ENCODE measurements at regions not wholly inside any gene's neighbourhood (a gene's known extent, or its start where the extent isn't known, plus 50 kb on each side); places are given as distances from the start of the nearest gene placed in this dataset.

- no peak for TF ChIP-seq FOXP1 (IDR thresholded peaks at IDR 0.05)
- TF ChIP-seq FOXP1 (CRISPR knock-in tag; IDR thresholded peaks at IDR 0.05) = peak; percentile 70
- peak; percentile 60; the same call in 1 of the 2 replicates for TF ChIP-seq ZMYM3 (CRISPR knock-in tag; IDR thresholded peaks at IDR 0.05)
- 0 out of 2 replicates have a peak, but pooled peaks have one; percentile 29 for TF ChIP-seq TFDP2 (CRISPR knock-in tag; IDR thresholded peaks at IDR 0.05)
- TF ChIP-seq SMARCC2 (IDR thresholded peaks at IDR 0.05) = no peak
- TF ChIP-seq SIX4 (CRISPR knock-in tag; IDR thresholded peaks at IDR 0.05) = 0 out of 2 replicates have a peak, but pooled peaks have one; percentile 42
- no peak for TF ChIP-seq ZNF597 (CRISPR knock-in tag; IDR thresholded peaks at IDR 0.05)
- no peak for TF ChIP-seq ZNF605 (CRISPR knock-in tag; IDR thresholded peaks at IDR 0.05)
- no peak for TF ChIP-seq HOXA7 (CRISPR knock-in tag; IDR thresholded peaks at IDR 0.05)
- no peak for TF ChIP-seq CEBPB (IDR thresholded peaks at IDR 0.05; ENCODE audit: borderline replicate concordance, low read depth, low read length)
- peak; percentile 98 for TF ChIP-seq ZNF317 (CRISPR knock-in tag; IDR thresholded peaks at IDR 0.05)
- peak; percentile 74 for TF ChIP-seq NR2F2 (IDR thresholded peaks at IDR 0.05; ENCODE audit: borderline replicate concordance, low read depth)
- TF ChIP-seq HMG20A (CRISPR knock-in tag; IDR thresholded peaks at IDR 0.05; ENCODE audit: borderline replicate concordance) = peak; percentile 72; the same call in 1 of the 2 replicates
- TF ChIP-seq SP140L (CRISPR knock-in tag; IDR thresholded peaks at IDR 0.05; ENCODE audit: borderline replicate concordance) = no peak
- 0 out of 2 replicates have a peak, but pooled peaks have one; percentile 11 for TF ChIP-seq ZNF652 (CRISPR knock-in tag; IDR thresholded peaks at IDR 0.05; ENCODE audit: borderline replicate concordance, low read depth)
- TF ChIP-seq ZKSCAN8 (CRISPR knock-in tag; IDR thresholded peaks at IDR 0.05; ENCODE audit: borderline replicate concordance) = peak; percentile 79; the same call in 1 of the 2 replicates
- peak; percentile 50; the same call in 1 of the 2 replicates for TF ChIP-seq ELF3 (CRISPR knock-in tag; IDR thresholded peaks at IDR 0.05)
- TF ChIP-seq THAP11 (CRISPR knock-in tag; IDR thresholded peaks at IDR 0.05) = 0 out of 2 replicates have a peak, but pooled peaks have one; percentile 32
- TF ChIP-seq RBAK (CRISPR knock-in tag; IDR thresholded peaks at IDR 0.05) = peak; percentile 41; the same call in 1 of the 2 replicates
- TF ChIP-seq ZNF280D (CRISPR knock-in tag; IDR thresholded peaks at IDR 0.05) = no peak; the same call in 1 of the 2 replicates
- no peak for TF ChIP-seq FOXA1 (IDR thresholded peaks at IDR 0.05)
- TF ChIP-seq FOXA1 (CRISPR knock-in tag; IDR thresholded peaks at IDR 0.05) = peak; percentile 69
- peak; percentile 40; the same call in 1 of the 2 replicates for TF ChIP-seq ZNF788 (CRISPR knock-in tag; IDR thresholded peaks at IDR 0.05; ENCODE audit: borderline replicate concordance)
- 0 out of 2 replicates have a peak, but pooled peaks have one; percentile 60 for TF ChIP-seq ZNF580 (CRISPR knock-in tag; IDR thresholded peaks at IDR 0.05; ENCODE audit: borderline replicate concordance, low read depth)
- 0 out of 2 replicates have a peak, but pooled peaks have one; percentile 25 for TF ChIP-seq ZNF503 (CRISPR knock-in tag; IDR thresholded peaks at IDR 0.05)
- peak; percentile 4; the same call in 1 of the 2 replicates for TF ChIP-seq EHMT2 (IDR thresholded peaks at IDR 0.05; ENCODE audit: borderline replicate concordance, low read depth, low read length)
- no peak for TF ChIP-seq NBN (conservative IDR thresholded peaks at IDR 0.05)
Measured at GRCh38 chr21:15195768-15196167, 131.0 kb upstream of the NRIP1 start (continued).
